ENCODE measurements at regions not wholly inside any gene's neighbourhood (a gene's known extent, or its start where the extent isn't known, plus 50 kb on each side); places are given as distances from the start of the nearest gene placed in this dataset.
"Not testable (repeated sequence)": the region's sequence is repeated elsewhere in the genome, so short reads cannot be mapped to it uniquely, and the experiment has no call there.

DNA sequence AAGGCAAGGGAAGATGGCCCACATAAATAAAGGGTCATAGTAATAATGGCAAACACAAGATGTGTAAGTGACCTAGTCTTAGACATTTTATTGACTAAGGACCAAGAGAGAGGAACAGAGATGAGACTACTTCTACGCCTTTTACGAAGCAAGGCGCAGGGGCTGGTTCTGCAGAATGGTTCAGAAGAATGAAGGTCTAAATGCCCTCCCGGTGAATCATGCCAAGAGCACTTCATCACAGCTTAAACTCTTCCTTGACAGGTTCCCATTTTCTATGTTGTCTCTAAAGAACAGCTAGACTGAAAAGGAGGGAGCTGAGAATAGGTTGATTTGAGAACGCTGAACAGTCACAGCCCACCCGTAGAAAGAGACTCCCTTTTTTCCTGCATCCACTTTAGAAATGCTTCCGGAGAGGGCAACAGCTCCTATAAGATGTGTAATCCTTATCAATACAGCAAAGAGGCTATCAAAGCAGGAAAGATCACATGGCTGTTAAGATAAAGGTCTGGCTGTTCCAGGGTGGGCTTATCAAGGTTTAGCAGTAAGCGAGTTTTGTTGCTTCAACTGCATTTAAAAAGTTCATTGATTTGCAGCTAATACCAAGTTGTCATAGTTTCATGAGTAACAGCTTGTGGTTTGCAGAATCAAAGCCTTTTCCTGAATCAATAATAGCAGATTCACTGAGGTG lies 93.4 kb upstream of the AUTS2 start:
- no peak for DNase-seq (ENCODE audit: low spot score)

DNA sequence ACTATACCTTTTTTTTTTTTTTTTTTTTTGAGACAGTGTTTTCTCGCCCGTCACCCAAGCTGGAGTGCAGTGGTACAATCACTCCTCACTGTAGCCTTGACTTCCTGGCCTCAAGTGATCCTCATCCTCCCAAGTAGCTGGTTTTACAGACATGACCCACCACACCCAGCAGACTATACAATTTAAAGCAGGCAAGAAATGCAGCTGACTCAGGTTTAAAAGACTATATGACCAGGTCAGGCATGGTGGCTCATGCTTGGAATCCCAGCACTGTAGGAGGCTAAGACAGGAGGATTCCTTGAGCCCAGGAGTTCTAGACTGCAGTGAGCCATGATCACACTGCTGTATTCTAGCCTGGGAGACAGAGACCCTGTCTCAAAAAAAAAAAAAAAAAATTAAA lies 89.5 kb upstream of the AUTS2 start:
- no peak for DNase-seq (ENCODE audit: low spot score)

DNA sequence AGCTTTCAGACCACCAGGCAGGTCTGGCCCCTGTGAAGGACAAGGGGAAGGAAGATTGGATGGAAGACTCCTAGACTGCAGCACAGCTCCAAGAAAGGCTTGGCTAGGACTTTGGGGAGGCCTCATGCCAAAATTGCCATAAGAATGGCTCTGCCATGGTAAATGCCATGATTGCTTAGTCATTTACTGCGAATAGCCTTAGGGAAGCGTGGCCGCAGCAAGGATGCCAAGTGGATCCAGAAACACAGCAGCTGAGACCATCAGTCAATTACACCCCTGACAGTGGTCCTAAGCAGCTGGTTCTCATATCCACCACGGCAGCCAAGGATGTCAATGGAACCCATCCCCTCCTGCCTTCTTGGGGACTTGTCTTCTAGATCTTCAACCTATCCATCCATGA lies 88.2 kb upstream of the AUTS2 start:
- no peak for DNase-seq (ENCODE audit: low spot score)

DNA sequence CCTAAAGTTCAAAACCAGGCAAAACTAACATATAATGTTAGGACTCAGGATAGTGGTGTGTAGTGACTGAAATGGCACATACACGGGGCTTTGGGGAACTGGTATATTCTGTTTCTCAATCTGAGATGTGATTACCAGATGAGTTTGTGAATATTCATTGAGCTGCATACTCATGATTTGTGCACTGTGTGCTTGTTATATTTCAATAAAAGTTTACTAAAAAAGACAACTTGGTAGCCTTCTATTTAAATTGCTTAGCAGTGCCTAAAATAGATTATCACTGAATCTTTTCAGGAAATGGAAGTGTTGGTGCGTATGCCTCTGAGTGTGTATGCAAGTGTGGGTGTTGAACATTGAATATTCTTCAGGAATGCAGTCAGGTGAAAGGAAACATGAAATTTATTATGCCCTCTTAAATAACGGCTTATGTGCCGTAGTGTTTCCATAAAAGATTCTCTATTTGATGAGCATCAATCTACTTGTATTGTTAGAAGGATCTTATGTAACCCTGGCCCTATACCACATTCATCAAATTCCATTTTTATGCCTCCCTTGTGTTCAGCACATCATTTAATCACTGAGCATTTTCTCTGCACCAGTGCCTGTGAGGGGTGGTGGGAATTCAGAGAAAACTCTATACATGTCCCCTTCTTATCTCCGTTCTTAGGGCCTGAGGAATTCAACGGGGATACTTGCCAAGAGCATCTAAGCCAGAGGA lies 82.6 kb upstream of the AUTS2 start:
- DNase-seq (ENCODE audit: low spot score): no peak

DNA sequence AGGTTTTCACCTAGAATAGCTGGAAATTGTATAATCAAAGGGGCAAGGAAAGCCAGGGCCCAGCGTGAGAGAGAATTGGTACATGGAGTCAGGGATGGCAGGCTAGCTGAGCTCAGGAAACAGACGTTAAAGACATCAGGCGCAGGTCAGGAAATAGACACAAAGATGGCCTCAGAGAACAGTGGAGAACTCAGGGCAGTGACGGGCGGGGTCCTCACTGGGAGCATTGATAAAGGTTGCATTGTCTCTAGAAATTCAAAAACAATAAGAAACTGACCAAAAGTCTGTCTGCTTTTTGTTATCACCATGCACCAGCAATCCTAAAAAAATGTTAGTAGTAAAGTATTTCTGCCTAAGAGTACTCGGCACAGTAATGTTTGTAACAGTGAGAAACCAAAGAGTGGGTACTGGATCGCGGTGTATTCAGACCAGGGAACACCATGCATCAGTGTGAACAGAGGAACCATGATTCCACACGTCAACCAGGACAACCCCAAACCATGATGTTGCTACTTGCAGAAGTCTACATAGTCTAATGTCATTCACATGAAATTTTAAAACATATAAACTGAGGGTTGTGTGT lies 81.9 kb upstream of the AUTS2 start:
- no peak for DNase-seq (ENCODE audit: low spot score)

DNA sequence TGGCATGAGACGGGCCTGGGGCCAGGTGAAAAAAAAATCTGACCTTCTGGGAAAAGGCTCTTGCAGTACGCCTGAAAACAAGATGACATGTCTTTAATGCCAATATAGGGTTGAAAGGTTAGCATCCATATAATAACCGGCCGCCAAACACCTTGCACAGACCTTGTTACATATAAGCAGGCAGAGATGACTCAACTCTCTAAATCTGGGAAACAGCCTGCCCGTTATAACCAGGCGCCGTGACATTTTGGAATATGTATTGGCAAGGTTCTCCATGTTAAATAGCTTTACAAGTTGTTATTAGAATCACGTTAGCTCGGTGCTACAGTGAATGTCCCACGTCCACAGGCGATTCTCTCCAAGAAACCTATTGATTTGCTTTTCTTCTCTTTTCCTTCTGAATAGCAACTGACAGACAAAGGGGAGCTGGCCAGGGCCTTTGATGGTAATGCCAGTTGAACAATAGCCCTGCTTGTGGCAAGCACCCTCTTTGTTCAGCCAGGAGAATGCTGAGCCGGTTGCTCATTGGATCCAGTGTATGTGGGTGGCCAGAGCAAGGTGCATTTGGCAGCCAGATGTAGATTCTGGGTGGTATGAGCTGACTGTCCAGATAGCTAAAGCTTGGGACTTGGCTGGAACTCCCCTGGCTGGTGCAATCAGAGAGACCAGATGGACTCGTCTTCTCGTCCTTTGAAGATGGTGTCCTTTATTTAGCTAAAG lies 80.1 kb upstream of the AUTS2 start:
- DNase-seq (ENCODE audit: low spot score): no peak

DNA sequence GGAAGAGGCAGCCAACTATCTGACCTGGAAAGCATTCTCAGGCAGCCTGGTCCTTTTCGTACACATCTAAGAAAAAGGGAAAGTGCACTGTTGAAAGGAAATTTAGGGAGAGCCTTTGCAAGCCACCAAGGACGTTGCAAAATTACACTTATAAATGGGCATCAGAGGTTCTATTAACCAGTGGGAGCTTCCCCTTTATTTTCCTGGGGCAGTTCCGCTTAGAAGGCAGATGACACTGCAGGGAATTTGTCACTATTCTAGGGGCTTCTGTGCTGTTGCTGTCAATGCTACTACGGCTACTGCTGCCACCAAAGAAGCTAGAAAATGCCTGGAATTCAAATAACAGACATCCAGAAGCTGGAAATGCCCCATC lies 79.6 kb upstream of the AUTS2 start:
- no peak for DNase-seq (ENCODE audit: low spot score)

DNA sequence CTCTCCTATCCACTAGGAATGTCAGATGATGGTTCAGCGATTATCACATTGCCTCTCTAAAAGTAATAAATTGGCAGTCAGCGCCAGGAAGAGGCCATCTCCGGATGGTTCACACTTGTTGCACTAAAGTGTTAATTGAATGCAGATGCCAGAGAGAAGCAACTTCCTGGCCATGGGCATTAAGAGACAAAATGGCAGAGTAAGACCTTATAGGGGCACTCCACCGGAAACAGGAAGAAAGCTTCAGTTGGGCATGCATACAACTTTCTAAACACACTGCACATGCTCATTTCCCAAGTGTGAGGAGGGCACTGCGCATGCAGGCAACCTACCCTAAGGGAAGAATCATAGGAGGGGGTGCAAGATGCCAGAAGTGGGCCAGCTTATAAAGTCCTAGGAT lies 71.7 kb upstream of the AUTS2 start:
- no peak for DNase-seq (ENCODE audit: low spot score)

DNA sequence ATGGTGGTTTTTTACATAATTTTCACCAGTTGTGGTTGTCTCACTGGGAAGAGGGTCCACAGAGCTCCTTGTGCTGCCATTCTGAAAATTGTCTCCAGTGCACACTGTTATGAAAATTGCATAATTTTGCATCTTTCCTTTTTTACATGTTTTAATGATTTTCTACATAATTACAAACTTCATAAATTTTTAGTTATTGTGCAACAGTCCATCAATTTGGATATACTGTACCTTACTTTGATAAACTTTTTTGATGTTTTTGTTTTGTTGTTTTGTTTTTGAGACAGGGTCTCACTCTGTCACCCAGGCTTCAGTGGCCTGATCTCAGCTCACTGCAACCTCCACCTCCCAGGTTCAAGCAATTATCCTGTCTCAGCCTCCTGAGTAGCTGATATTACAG lies 70.6 kb upstream of the AUTS2 start:
- no peak for DNase-seq (ENCODE audit: low spot score)

DNA sequence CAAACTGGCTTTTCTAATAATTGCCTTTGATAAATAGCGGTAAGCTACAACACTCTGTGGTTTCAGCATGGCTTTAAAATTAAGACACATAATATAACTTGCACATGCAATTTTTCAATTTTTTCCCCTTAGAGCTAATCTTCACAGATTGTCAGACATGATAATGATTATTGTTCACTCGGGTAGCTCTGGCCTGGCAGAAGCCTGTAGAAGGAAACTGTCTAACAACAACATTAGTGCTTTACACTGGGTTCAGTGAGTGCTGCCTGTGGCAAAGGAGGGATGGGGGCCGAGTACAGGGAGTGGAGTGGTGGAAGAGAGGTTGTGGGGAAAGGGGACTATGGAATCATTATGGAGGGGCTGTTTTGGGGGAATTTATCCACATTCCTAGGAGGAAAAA lies 67.2 kb upstream of the AUTS2 start:
- no peak for DNase-seq (ENCODE audit: low spot score)

DNA sequence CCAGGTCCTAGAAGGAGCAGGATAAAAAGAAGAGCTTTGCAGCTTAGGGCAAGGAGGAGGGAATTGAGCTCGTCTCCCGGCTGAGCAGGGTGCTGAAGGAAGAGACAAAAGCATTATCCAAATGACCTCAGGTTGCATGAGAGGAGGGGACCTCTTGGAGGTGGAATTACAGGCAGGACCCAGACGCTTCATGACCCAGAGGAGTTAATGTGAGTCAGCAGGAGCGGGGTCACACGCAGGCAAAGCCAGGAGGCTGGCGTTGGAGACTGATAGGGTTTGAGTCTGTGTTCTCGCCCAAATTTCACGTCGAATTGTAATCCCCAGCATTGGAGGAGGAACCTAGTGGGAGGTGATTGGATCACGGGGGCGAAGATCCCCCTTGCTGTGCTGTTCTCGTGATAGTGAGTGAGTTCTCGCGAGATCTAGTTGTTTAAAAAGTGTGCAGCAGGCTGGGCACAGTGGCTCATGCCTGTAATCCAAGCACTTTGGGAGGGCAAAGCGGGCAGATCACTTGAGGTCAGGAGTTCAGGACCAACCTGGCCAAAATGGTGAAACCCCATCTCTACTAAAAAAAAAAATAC lies 63.7 kb upstream of the AUTS2 start:
- DNase-seq (ENCODE audit: low spot score): no peak

DNA sequence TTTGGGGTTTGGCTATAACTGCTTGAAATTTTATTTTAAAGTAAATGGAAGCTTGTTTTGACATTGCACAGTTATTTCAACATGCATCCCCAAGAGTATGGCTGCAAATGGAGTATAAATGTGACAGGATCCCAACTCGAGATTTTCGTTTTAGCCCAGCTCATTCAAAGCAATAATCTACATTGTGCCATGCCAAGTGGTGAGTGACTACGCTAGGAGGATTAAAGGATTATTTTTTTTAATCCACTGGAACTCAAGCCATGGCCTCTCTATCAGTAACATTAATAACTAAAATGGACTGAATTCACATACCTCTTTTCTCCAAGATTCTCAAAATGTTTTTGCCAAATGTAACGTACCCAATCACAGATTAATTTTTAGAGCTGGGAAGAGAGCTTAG lies 60.6 kb upstream of the AUTS2 start:
- no peak for DNase-seq (ENCODE audit: low spot score)

DNA sequence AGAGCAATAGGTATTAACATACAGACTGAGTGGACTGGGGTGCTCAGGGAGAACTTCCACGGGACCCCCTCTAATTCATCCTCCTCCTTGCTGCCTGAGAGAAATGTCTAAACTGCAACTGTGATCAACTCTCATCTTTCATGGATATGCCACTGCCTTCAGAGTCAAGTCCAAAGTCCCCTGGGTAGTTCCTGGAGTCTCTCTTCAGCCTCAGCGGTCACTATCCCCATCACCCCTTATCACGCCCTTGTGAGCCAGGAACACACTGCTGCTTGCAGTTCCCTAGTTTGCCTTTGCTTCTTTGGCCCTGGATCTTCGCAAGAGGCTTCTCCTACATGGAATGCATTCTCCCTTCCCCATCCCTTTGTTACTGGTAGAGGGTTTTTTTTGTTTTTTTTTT lies 58.7 kb upstream of the AUTS2 start:
- DNase-seq (ENCODE audit: low spot score): no peak

DNA sequence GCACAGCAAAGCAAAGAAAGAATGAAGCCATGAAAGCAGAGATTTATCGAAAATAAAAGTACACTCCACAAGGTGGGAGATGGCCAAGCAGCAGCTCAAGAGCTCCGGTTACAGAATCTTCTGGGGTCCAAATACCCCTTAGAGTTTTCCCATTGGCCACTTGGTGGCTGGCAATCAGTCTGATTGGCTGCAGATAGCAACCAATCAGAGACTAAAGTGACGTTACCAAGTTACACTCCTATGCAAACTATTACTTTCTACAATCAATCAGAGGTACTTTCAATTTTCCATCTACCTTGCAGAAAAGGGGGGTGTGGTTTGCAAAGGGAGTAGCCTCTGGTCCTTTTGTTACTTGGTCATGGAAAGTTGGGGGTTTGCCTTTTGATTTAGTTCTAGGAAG lies 58.0 kb upstream of the AUTS2 start:
- DNase-seq (ENCODE audit: low spot score): no peak

DNA sequence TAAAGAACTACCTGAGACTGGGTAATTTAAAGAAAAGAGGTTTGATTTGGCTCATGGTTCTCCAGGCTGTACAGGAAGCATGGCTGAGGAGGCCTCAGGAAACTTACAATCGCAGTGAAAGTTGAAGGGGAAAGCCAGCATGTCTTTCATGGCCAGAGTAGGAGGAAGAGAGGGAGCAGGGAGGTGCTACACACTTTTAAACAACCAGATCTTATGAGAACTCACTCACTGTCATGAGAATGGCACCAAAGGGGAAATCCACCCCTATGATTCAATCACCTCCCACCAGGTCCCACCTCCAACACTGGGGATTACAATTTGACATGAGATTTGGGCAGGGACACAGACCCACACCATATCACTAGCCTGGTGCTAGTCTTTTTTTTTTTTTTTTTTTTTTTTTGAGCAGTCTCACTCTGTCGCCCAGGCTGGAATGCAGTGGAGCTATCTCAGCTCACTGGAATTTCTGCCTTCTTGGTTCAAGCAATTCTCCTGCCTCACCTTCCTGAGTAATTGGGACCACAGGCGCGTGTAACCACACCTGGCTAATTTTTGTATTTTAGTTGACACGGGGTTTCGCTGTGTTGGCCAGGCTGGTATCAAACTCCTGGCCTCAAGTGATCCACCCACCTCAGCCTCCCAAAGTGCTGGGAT lies 56.4 kb upstream of the AUTS2 start:
- DNase-seq (ENCODE audit: low spot score): not testable (repeated sequence)

DNA sequence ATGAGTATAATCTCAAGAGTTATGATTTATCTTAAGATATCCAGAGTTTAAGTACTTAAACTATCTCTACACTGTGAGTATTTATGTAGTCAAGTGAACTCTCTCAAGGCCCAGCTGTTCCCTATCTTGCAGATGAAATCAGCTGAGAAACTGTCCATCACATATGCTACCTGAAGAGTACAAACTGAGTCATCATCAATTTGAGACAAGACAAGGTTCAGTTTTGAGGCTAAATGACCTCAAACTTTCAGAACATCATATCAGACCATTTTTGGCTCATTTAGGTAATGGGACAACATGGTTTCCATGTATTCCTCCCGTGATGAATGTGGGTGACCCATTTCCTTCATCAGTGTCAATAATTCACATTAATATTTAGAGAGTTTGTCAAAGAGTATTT lies 53.1 kb upstream of the AUTS2 start:
- no peak for DNase-seq (ENCODE audit: low spot score)

Data from hematopoietic multipotent progenitor cell treated with erythropoietin and hydrocortisone succinate and interleukin-3 and kit ligand, for 17 days (in vitro differentiated cells).